Neural cell (in vitro differentiated cells): ENCODE measurements at regions not wholly inside any gene's neighbourhood (a gene's known extent, or its start where the extent isn't known, plus 50 kb on each side); places are given as distances from the start of the nearest gene placed in this dataset.

Source experiments
- EP300 ChIP-seq: fragments of 450-650 bp; conservative IDR thresholded peaks from 2 replicates; pipeline ENCODE4 v1.6.1; 2014; ENCODE audit warnings: antibody characterized with exemption, mild to moderate bottlenecking, moderate library complexity; ENCODE audit not compliant: poor library complexity, severe bottlenecking
- EZH2 ChIP-seq: fragments of 200-600, 300-800 bp; shearing (Covaris generic), sonication (generic); IDR thresholded peaks from 2 replicates; pipeline ENCODE4 v1.6.1; 2014; ENCODE audit warnings: antibody characterized with exemption, low read length, borderline replicate concordance, mild to moderate bottlenecking; ENCODE audit not compliant: insufficient read depth, poor library complexity, severe bottlenecking
- POLR2AphosphoS5 ChIP-seq: IDR thresholded peaks from 2 replicates; pipeline ENCODE4 v1.6.1; 2012
- RAD21 ChIP-seq: fragments of 450-650 bp; conservative IDR thresholded peaks from 2 replicates; pipeline ENCODE4 v1.6.1; 2014; ENCODE audit warnings: antibody characterized with exemption, mild to moderate bottlenecking, moderate library complexity
- SMC3 ChIP-seq: fragments of 450-650 bp; conservative IDR thresholded peaks from 2 replicates; pipeline ENCODE4 v1.6.1; 2014; ENCODE audit warnings: antibody characterized with exemption, mild to moderate bottlenecking, moderate library complexity; ENCODE audit not compliant: poor library complexity
- TAF1 ChIP-seq: IDR thresholded peaks from 2 replicates; pipeline ENCODE4 v1.6.1; 2012; ENCODE audit warnings: low read depth
- TF ChIP-seq, protein P1 (sequence below): fragments of 450-650 bp; IDR thresholded peaks from 2 replicates; pipeline ENCODE4 v1.5.1; 2014; ENCODE audit warnings: antibody characterized with exemption, mild to moderate bottlenecking, moderate library complexity; ENCODE audit not compliant: poor library complexity, severe bottlenecking
- TF ChIP-seq, protein P2 (sequence below): IDR thresholded peaks from 2 replicates; pipeline ENCODE4 v1.6.1; 2012; ENCODE audit warnings: borderline replicate concordance

GRCh38 chr9:109903515-109904138, 123.6 kb downstream of the PALM2AKAP2 start:
- TF ChIP-seq, protein P1, sequence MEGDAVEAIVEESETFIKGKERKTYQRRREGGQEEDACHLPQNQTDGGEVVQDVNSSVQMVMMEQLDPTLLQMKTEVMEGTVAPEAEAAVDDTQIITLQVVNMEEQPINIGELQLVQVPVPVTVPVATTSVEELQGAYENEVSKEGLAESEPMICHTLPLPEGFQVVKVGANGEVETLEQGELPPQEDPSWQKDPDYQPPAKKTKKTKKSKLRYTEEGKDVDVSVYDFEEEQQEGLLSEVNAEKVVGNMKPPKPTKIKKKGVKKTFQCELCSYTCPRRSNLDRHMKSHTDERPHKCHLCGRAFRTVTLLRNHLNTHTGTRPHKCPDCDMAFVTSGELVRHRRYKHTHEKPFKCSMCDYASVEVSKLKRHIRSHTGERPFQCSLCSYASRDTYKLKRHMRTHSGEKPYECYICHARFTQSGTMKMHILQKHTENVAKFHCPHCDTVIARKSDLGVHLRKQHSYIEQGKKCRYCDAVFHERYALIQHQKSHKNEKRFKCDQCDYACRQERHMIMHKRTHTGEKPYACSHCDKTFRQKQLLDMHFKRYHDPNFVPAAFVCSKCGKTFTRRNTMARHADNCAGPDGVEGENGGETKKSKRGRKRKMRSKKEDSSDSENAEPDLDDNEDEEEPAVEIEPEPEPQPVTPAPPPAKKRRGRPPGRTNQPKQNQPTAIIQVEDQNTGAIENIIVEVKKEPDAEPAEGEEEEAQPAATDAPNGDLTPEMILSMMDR = peak; percentile 92
- TF ChIP-seq EZH2 (no peak), RAD21 (peak; percentile 89), EP300 (no peak), POLR2AphosphoS5 (no peak), TAF1 (no peak), SMC3 (peak; percentile 95)
- TF ChIP-seq, protein P2, sequence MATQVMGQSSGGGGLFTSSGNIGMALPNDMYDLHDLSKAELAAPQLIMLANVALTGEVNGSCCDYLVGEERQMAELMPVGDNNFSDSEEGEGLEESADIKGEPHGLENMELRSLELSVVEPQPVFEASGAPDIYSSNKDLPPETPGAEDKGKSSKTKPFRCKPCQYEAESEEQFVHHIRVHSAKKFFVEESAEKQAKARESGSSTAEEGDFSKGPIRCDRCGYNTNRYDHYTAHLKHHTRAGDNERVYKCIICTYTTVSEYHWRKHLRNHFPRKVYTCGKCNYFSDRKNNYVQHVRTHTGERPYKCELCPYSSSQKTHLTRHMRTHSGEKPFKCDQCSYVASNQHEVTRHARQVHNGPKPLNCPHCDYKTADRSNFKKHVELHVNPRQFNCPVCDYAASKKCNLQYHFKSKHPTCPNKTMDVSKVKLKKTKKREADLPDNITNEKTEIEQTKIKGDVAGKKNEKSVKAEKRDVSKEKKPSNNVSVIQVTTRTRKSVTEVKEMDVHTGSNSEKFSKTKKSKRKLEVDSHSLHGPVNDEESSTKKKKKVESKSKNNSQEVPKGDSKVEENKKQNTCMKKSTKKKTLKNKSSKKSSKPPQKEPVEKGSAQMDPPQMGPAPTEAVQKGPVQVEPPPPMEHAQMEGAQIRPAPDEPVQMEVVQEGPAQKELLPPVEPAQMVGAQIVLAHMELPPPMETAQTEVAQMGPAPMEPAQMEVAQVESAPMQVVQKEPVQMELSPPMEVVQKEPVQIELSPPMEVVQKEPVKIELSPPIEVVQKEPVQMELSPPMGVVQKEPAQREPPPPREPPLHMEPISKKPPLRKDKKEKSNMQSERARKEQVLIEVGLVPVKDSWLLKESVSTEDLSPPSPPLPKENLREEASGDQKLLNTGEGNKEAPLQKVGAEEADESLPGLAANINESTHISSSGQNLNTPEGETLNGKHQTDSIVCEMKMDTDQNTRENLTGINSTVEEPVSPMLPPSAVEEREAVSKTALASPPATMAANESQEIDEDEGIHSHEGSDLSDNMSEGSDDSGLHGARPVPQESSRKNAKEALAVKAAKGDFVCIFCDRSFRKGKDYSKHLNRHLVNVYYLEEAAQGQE = no peak
